OCI-LY7 (cell line): ENCODE measurements at regions not wholly inside any gene's neighbourhood (a gene's known extent, or its start where the extent isn't known, plus 50 kb on each side); places are given as distances from the start of the nearest gene placed in this dataset.

Experiments used
- EZH2phosphoT487 ChIP-seq: fragments of 200-600 bp; sonication (generic); IDR thresholded peaks from 2 replicates; pipeline ENCODE4 v1.6.1; 2018; ENCODE audit warnings: low read depth, borderline replicate concordance, mild to moderate bottlenecking, mixed run types, antibody characterized with exemption, low read length, moderate library complexity, mixed read lengths
- TF ChIP-seq, protein P1 (sequence below): fragments of 200-600 bp; sonication (generic); conservative IDR thresholded peaks from 2 replicates; pipeline ENCODE4 v1.5.1; 2014; ENCODE audit warnings: mild to moderate bottlenecking, antibody characterized with exemption, low read length, moderate library complexity, mixed read lengths

DNA sequence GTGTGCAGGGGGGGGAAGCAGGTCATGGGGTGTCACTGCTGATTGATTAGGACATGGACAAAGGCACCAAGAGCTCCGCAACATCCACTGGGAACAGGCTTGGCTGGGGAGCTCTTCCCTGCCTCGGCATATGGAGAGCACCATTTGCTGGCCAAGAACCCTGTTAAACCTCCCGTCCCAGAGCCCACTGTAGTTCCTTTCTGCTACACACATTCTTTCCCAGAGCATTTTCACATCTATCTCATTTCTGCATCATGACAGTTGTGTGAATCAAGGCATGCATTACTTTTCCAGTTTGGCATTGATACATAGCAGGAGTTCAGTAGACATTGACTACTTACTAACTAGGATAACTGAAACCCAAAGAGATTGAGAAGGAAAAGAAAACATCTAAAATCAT lies 333.4 kb upstream of the B3GAT1 start:
- TF ChIP-seq, protein P1, sequence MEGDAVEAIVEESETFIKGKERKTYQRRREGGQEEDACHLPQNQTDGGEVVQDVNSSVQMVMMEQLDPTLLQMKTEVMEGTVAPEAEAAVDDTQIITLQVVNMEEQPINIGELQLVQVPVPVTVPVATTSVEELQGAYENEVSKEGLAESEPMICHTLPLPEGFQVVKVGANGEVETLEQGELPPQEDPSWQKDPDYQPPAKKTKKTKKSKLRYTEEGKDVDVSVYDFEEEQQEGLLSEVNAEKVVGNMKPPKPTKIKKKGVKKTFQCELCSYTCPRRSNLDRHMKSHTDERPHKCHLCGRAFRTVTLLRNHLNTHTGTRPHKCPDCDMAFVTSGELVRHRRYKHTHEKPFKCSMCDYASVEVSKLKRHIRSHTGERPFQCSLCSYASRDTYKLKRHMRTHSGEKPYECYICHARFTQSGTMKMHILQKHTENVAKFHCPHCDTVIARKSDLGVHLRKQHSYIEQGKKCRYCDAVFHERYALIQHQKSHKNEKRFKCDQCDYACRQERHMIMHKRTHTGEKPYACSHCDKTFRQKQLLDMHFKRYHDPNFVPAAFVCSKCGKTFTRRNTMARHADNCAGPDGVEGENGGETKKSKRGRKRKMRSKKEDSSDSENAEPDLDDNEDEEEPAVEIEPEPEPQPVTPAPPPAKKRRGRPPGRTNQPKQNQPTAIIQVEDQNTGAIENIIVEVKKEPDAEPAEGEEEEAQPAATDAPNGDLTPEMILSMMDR = no peak
- TF ChIP-seq EZH2phosphoT487 = no peak
